Natural killer cell (primary cell): ENCODE measurements at regions not wholly inside any gene's neighbourhood (a gene's known extent, or its start where the extent isn't known, plus 50 kb on each side); places are given as distances from the start of the nearest gene placed in this dataset.

Source experiments
- ATAC-seq, 3 donors: fragments of 150-1000 bp in 2 of 3; fragments of 200-7000 bp in 1 of 3; cut with Tn5 transposase; 1 replicate in 1 of 3; 2 replicates in 2 of 3; pipeline ENCODE4 v1.10.0; 2021; ENCODE audit warnings: mild to moderate bottlenecking in 2 of 3, moderate library complexity in 2 of 3
- DNase-seq, 2 donors: peaks; one replicate each; pipeline versions ENCODE4 v3.0.0 to v3.0.0-alpha.2; 2013 to 2021; ENCODE audit warnings: mixed read lengths in 1 of 2
- H3K27ac ChIP-seq: one replicate; pipeline ENCODE4 v1.5.1; 2013; ENCODE audit warnings: mild to moderate bottlenecking, low read length
- H3K27me3 ChIP-seq: one replicate; pipeline ENCODE4 v1.6.1; 2013; ENCODE audit warnings: low read length; ENCODE audit not compliant: control insufficient read depth, insufficient read depth
- H3K36me3 ChIP-seq: one replicate; pipeline ENCODE4 v1.6.1; 2013; ENCODE audit warnings: low read length; ENCODE audit not compliant: control insufficient read depth, insufficient read depth
- H3K4me1 ChIP-seq: one replicate; pipeline ENCODE4 v1.6.1; 2013; ENCODE audit warnings: low read length; ENCODE audit not compliant: control insufficient read depth, insufficient read depth
- H3K4me3 ChIP-seq: one replicate; pipeline ENCODE4 v1.5.1; 2013; ENCODE audit warnings: low read length
- H3K9me3 ChIP-seq: one replicate; pipeline ENCODE4 v1.6.1; 2013; ENCODE audit warnings: low read length; ENCODE audit not compliant: control insufficient read depth, insufficient read depth
- H3K27ac Mint-ChIP-seq, 2 donors: one replicate each; pipeline ENCODE4 v1.8.0; 2022; ENCODE audit warnings: mild to moderate bottlenecking in 2 of 2, mixed read lengths in 2 of 2, moderate library complexity in 1 of 2
- H3K27me3 Mint-ChIP-seq, 2 donors: one replicate each; pipeline ENCODE4 v1.8.0; 2022; ENCODE audit warnings: low read depth in 2 of 2, mixed read lengths in 2 of 2
- H3K36me3 Mint-ChIP-seq: one replicate; pipeline ENCODE4 v1.8.0; 2022; ENCODE audit warnings: mixed read lengths
- H3K4me1 Mint-ChIP-seq, 2 donors: one replicate each; pipeline ENCODE4 v1.8.0; 2022; ENCODE audit warnings: mixed read lengths in 2 of 2
- H3K4me3 Mint-ChIP-seq: one replicate; pipeline ENCODE4 v1.8.0; 2022; ENCODE audit warnings: mild to moderate bottlenecking, moderate library complexity, mixed read lengths
- H3K9me3 Mint-ChIP-seq, 2 donors: one replicate each; pipeline ENCODE4 v1.8.0; 2022; ENCODE audit warnings: mixed read lengths in 2 of 2
- WGBS: methylation state at CpG from one replicate; pipeline ENCODE4 v1.1.7; 2013; ENCODE audit warnings: missing lambda C conversion rate; ENCODE audit not compliant: insufficient coverage; 5-methylcytosine and 5-hydroxymethylcytosine counted together
- intact Hi-C: fragments of 100-400 bp; cut with micrococcal nuclease; formaldehyde crosslinking; loops from one replicate; pipeline ENCODE4 v1.14.2; 2022
- TF ChIP-seq, protein P1 (sequence below): fragments of 200-600 bp; IDR thresholded peaks from one replicate; pipeline ENCODE4 v1.8.0; 2022; ENCODE audit warnings: antibody characterized with exemption

DNA sequence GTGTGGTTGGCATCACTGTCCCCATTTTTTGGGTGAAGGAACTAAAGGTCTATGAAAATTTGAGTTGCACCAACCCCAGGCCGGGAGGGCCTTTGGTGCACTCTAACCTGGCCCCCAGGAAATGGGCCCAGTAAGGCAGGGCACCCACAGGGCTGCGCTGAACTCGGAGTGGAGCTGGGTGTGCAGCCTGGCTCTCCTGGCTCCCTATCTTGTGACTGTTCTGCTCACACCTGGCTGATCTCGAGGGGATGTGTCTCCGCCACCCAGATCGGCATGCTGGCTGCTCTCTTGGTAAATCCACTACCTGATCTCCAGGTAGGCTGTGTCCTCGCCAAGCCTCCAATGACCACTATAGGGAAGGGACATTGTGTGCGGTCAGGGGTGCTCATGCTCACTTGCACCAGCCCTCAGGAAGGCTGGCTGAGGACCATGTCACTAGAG lies 259.8 kb downstream of the NSG2 start:
- H3K4me1 ChIP-seq, result no peaks in the 10 kb centered on the region
- ATAC-seq (no peak), DNase-seq (no peak)
- 75% methylated on average over 8 of the region's 8 CpGs for whole genome bisulfite sequencing
- intact Hi-C loops, result no loop called here
- TF ChIP-seq, protein P1, sequence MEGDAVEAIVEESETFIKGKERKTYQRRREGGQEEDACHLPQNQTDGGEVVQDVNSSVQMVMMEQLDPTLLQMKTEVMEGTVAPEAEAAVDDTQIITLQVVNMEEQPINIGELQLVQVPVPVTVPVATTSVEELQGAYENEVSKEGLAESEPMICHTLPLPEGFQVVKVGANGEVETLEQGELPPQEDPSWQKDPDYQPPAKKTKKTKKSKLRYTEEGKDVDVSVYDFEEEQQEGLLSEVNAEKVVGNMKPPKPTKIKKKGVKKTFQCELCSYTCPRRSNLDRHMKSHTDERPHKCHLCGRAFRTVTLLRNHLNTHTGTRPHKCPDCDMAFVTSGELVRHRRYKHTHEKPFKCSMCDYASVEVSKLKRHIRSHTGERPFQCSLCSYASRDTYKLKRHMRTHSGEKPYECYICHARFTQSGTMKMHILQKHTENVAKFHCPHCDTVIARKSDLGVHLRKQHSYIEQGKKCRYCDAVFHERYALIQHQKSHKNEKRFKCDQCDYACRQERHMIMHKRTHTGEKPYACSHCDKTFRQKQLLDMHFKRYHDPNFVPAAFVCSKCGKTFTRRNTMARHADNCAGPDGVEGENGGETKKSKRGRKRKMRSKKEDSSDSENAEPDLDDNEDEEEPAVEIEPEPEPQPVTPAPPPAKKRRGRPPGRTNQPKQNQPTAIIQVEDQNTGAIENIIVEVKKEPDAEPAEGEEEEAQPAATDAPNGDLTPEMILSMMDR, result no peak
- no peak overlapping the region for H3K27ac ChIP-seq
- no peak overlapping the region for H3K27ac Mint-ChIP-seq
- H3K36me3 ChIP-seq, result no peaks in the 10 kb centered on the region
- no peaks in the 10 kb centered on the region for H3K9me3 Mint-ChIP-seq
- no peaks in the 10 kb centered on the region for H3K4me1 Mint-ChIP-seq
- H3K27me3 ChIP-seq, result no peaks in the 10 kb centered on the region
- no peak overlapping the region for H3K4me3 Mint-ChIP-seq
- no peaks in the 10 kb centered on the region for H3K9me3 ChIP-seq
- no peaks in the 10 kb centered on the region for H3K36me3 Mint-ChIP-seq
- H3K4me3 ChIP-seq, result no peak overlapping the region
- peaks cover 0 to 2% of the 10 kb centered on the region in 2 donors for H3K27me3 Mint-ChIP-seq

DNA sequence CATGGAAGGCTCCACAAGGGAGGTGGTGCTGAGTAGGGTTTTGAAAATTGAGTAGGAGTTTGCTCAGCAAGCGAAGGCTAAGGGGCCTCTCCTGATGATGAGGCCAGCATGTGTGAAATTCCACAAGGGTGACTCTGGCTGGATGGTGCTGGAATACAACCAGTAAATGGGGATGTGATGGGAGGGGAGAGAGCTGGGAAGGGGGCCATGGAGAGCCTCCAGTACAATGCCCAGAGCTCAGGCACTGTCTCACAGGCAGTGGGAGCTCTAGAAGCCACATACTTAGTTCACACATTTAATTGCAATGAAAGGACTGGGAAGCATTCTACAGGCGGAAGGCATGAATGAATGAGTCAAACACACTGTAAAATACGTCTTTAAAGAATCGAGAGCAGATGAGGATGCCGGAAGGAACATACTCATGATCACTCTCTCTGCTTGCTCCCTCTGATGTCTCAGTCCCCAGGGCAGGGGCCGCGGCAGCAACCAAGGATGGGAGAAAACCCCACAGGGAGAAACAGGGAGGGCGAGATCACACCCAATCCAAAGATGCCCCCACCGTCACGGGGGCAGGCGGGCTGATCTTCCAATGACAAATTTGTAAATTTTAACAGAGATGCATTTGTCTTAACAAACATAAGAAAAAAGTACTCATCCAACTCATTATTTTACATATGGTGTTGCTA lies 261.0 kb downstream of the NSG2 start:
- DNase-seq (no peak), ATAC-seq (no peak)
- Mint-ChIP-seq H3K36me3 (no peaks in the 10 kb centered on the region), H3K4me1 (peaks cover 0 to 5% of the 10 kb centered on the region in 2 donors), H3K27me3 (peaks cover 8 to 11% of the 10 kb centered on the region in 2 donors), H3K27ac (no peak overlapping the region), H3K9me3 (no peaks in the 10 kb centered on the region), H3K4me3 (no peak overlapping the region)
- H3K27me3 ChIP-seq, result no peaks in the 10 kb centered on the region
- WGBS, result 80% methylated on average over 11 of the region's 11 CpGs
- TF ChIP-seq, protein P1, result no peak
- H3K36me3 ChIP-seq, result no peaks in the 10 kb centered on the region
- no peak overlapping the region for H3K4me3 ChIP-seq
- H3K4me1 ChIP-seq, result no peaks in the 10 kb centered on the region
- intact Hi-C loops, result no loop called here
- no peaks in the 10 kb centered on the region for H3K9me3 ChIP-seq
- H3K27ac ChIP-seq, result no peak overlapping the region

- Histone ChIP-seq H3K36me3 (no peaks in the 10 kb centered on the region), H3K4me3 (no peak overlapping the region), H3K27me3 (no peaks in the 10 kb centered on the region), H3K27ac (no peak overlapping the region), H3K4me1 (peaks cover 3% of the 10 kb centered on the region), H3K9me3 (no peaks in the 10 kb centered on the region)
- no peak for DNase-seq
- TF ChIP-seq, protein P1, result no peak
- H3K36me3 Mint-ChIP-seq, result no peaks in the 10 kb centered on the region
- no peak for ATAC-seq
- H3K9me3 Mint-ChIP-seq, result no peaks in the 10 kb centered on the region
- peaks cover 8 to 11% of the 10 kb centered on the region in 2 donors for H3K27me3 Mint-ChIP-seq
- H3K4me1 Mint-ChIP-seq, result peaks cover 0 to 5% of the 10 kb centered on the region in 2 donors
- intact Hi-C loops, result no loop called here
- H3K4me3 Mint-ChIP-seq, result no peak overlapping the region
- WGBS, result 72% methylated on average over 11 of the region's 11 CpGs
- no peak overlapping the region for H3K27ac Mint-ChIP-seq
Observed at GRCh38 chr5:174307031-174307408, 261.5 kb downstream of the NSG2 start.
